T-helper 2 cell treated with Interferon-gamma antibody and Interleukin-4, amounts not matched to agents 5 μg/mL and 100 μg/mL, for 36 hours (primary cell): ENCODE measurements at regions not wholly inside any gene's neighbourhood (a gene's known extent, or its start where the extent isn't known, plus 50 kb on each side); places are given as distances from the start of the nearest gene placed in this dataset.
"Not testable (repeated sequence)": the region's sequence is repeated elsewhere in the genome, so short reads cannot be mapped to it uniquely, and the experiment has no call there.

Experiments used
- DNase-seq: peaks from one replicate; pipeline ENCODE4 v3.0.0; 2021; ENCODE audit warnings: low spot score
- H3K27ac Mint-ChIP-seq: one replicate; pipeline ENCODE4 v1.8.0; 2021; ENCODE audit warnings: mild to moderate bottlenecking, mixed read lengths
- H3K27me3 Mint-ChIP-seq: one replicate; pipeline ENCODE4 v1.8.0; 2021; ENCODE audit warnings: low read depth, mixed read lengths
- H3K36me3 Mint-ChIP-seq: one replicate; pipeline ENCODE4 v1.8.0; 2021; ENCODE audit warnings: low read depth, mixed read lengths
- H3K4me1 Mint-ChIP-seq: one replicate; pipeline ENCODE4 v1.8.0; 2021; ENCODE audit warnings: low read depth, mixed read lengths
- H3K4me3 Mint-ChIP-seq: one replicate; pipeline ENCODE4 v1.8.0; 2022; ENCODE audit warnings: mild to moderate bottlenecking, moderate library complexity, mixed read lengths
- H3K9me3 Mint-ChIP-seq: one replicate; pipeline ENCODE4 v1.8.0; 2021; ENCODE audit warnings: mixed read lengths

DNA sequence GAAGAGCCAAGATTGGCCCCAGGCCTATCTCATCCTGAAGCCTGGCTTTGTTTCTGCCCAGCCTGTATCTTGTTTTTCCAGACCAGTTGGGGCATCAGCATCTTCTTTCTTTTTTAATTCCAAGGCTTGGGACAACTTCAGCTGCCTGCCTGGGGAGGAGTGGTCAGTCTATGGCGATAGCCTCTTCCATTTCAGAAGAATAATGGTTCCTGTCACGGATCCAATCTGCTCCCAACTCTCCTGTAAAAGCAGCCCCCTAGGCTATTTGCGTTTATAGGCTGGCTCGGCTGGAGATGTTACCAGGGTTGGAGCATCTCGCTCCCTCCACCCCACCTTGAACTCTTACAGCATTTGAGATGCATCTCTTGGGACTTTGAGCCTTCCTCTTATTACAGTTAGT is 145.2 kb upstream of the CADM1 start:
- Mint-ChIP-seq H3K27ac (no peak overlapping the region), H3K27me3 (no peaks in the 10 kb centered on the region), H3K4me3 (no peak overlapping the region), H3K4me1 (no peaks in the 10 kb centered on the region), H3K36me3 (no peaks in the 10 kb centered on the region), H3K9me3 (no peaks in the 10 kb centered on the region)
- DNase-seq, result no peak

DNA sequence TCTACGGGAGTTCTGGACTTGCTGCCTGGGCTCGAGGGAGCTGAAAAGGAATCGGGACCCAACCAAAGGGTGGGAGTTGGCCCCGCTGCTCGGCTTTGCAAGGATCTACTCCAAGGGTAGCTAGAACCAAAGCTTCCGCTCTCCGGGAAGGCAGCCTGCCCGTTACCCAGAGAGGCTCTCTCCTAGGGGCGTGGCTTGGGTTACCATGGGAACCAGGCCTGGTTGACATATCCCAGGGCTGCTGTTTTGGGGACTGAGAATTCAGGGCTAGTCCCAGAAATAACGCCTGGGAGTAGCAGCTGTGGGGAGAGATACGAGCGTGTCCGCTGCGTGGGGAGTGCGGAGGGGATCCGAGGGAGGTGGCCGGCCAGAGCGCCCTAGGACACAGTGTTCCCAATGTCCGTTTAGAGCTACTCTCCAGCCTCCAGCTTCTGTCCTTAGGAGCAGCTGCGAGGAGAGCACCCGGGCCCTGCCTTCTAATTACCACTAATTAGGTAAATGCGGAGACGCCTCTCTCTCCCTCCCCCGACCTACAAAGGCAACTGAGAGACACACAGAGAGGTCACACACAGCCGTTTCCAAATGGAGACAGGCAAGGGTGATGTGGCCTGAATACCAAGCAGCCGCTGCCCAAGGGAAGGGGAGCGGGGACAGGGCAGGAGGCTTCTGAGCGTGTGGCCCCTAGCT is 141.6 kb upstream of the CADM1 start:
- no peak overlapping the region for H3K27ac Mint-ChIP-seq
- no peaks in the 10 kb centered on the region for H3K36me3 Mint-ChIP-seq
- no peaks in the 10 kb centered on the region for H3K9me3 Mint-ChIP-seq
- no peaks in the 10 kb centered on the region for H3K4me1 Mint-ChIP-seq
- no peak overlapping the region for H3K4me3 Mint-ChIP-seq
- no peak for DNase-seq
- peaks cover 5% of the 10 kb centered on the region for H3K27me3 Mint-ChIP-seq

- no peak overlapping the region for H3K4me3 Mint-ChIP-seq
These were observed 140.6 kb upstream of the CADM1 start for GRCh38 chr11:115644856-115645255.

DNA sequence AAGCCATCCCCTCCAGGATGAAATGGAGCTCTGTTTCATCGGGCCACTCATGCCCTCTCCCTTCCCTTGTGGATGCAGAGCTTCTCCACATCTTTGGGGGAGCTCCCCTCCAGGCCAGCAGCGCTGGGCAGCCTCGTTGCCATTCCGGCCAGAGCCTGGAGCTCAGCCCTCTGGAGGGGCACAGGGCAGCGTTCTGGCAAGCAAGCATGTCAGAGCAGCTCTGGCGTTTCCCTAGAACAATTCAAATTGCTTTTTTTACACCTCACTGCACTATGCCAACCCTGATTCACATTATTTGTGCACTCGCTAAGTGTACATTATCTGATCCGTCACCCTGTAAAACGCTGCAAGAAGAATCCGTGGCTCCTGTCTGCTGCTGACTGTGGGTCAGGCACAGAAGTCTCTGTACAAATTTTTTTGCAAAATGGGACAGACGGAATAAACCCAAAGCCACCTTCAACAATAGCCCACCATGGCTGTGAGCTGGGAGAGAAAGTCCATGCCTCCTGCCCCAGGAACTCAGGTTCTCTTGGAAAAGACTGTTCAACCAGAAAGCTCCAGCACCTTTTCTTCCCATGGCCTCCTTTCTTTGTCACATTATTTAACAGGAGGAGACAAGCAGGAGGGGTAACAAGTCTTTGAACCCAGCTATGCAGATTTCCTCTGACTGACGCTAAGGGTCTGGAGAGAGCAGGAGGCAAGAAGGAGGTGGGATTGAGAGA is 139.5 kb upstream of the CADM1 start:
- peaks cover 9% of the 10 kb centered on the region for H3K27me3 Mint-ChIP-seq
- H3K4me1 Mint-ChIP-seq, result no peaks in the 10 kb centered on the region
- no peak overlapping the region for H3K4me3 Mint-ChIP-seq
- no peak for DNase-seq
- H3K36me3 Mint-ChIP-seq, result no peaks in the 10 kb centered on the region
- H3K9me3 Mint-ChIP-seq, result no peaks in the 10 kb centered on the region
- no peak overlapping the region for H3K27ac Mint-ChIP-seq

More at GRCh38 chr11:115644856-115645255, 140.6 kb upstream of the CADM1 start:
- no peak for DNase-seq
- no peak overlapping the region for H3K27ac Mint-ChIP-seq
- peaks cover 5% of the 10 kb centered on the region for H3K27me3 Mint-ChIP-seq
- no peaks in the 10 kb centered on the region for H3K36me3 Mint-ChIP-seq
- H3K9me3 Mint-ChIP-seq, result no peaks in the 10 kb centered on the region
- no peaks in the 10 kb centered on the region for H3K4me1 Mint-ChIP-seq

- no peaks in the 10 kb centered on the region for H3K36me3 Mint-ChIP-seq
- no peaks in the 10 kb centered on the region for H3K9me3 Mint-ChIP-seq
- H3K27ac Mint-ChIP-seq, result no peak overlapping the region
- H3K27me3 Mint-ChIP-seq, result peaks cover 9% of the 10 kb centered on the region
- no peaks in the 10 kb centered on the region for H3K4me1 Mint-ChIP-seq
- no peak overlapping the region for H3K4me3 Mint-ChIP-seq
- no peak for DNase-seq
These were observed 138.4 kb upstream of the CADM1 start for GRCh38 chr11:115642660-115643059.

- Mint-ChIP-seq H3K27me3 (peaks cover 7% of the 10 kb centered on the region), H3K4me3 (no peak overlapping the region), H3K36me3 (no peaks in the 10 kb centered on the region), H3K4me1 (no peaks in the 10 kb centered on the region), H3K9me3 (no peaks in the 10 kb centered on the region), H3K27ac (no peak overlapping the region)
- DNase-seq, result no peak
These were observed 133.5 kb upstream of the CADM1 start for GRCh38 chr11:115637599-115638241.

DNA sequence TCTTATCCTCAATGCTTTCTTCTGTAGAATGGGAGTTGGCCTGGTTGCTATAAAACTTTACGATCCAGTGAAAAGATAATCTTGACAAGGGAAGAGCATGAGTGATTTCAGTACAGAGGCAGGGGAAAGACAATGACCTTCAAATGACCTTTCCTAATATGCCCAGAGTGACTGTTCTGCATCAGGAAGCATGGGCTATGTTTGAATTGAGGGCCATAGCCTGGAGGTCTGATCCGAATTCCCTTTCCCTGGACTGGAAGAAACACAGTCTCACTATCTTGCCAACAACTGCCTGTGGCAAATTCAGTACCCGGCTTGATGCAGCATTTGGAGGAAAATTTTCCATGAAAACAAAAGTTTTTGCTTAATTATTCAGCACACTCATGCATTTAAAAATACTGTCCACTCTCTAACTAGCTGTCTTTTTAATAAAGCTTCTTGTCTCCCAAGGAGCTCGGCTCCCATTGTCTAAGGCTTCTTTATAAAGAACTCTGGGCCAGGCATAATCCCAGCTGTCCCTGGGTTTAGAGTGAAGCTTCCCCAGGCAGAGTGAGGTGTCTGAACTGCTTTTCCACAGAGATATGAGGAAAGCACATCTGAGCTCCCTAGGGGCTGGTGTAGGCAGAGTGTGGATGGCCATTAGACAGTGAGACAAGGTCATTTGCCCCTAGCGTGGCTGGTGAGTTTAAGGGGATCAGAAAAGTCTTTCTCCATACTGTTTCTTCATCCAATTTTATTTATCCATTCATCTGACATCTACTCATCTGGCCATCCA is 132.7 kb upstream of the CADM1 start:
- Mint-ChIP-seq H3K27me3 (peaks cover 5% of the 10 kb centered on the region), H3K27ac (no peak overlapping the region)

GRCh38 chr11:115633977-115634376 is 129.8 kb upstream of the CADM1 start:
- not testable (repeated sequence) for H3K4me1 Mint-ChIP-seq, H3K36me3 Mint-ChIP-seq, DNase-seq, H3K4me3 Mint-ChIP-seq, H3K27me3 Mint-ChIP-seq, H3K27ac Mint-ChIP-seq, H3K9me3 Mint-ChIP-seq

More for the DNA sequence above, 132.7 kb upstream of the CADM1 start:
- DNase-seq, result no peak
- Mint-ChIP-seq H3K9me3 (no peaks in the 10 kb centered on the region), H3K4me1 (no peaks in the 10 kb centered on the region), H3K36me3 (no peaks in the 10 kb centered on the region), H3K4me3 (no peak overlapping the region)

GRCh38 chr11:115632061-115632460 is 127.8 kb upstream of the CADM1 start:
- H3K4me1 Mint-ChIP-seq, result no peaks in the 10 kb centered on the region
- no peak overlapping the region for H3K27ac Mint-ChIP-seq
- H3K4me3 Mint-ChIP-seq, result no peak overlapping the region
- peaks cover 2% of the 10 kb centered on the region for H3K27me3 Mint-ChIP-seq
- DNase-seq, result no peak
- H3K9me3 Mint-ChIP-seq, result no peaks in the 10 kb centered on the region
- no peaks in the 10 kb centered on the region for H3K36me3 Mint-ChIP-seq

DNA sequence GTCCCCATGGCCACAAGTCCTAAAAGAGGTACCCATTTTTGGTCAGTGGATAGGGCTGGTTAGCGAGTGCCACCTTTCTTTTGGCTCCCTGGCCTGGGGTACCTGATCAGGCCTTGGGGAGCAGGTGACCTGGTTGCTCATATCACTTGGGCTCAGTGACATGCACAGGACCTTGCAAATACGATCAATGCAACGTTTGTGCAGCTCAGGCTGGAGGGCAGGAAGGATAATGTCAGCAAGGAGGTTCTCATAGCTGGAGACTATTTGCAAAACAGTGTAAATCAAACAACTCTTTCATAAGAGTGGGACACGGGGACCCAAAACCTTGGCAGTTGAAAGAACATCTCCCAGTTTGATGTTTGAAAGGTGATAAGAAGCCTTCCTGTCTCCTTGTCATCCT is 127.4 kb upstream of the CADM1 start:
- Mint-ChIP-seq H3K4me1 (no peaks in the 10 kb centered on the region), H3K4me3 (no peak overlapping the region), H3K27ac (no peak overlapping the region), H3K36me3 (no peaks in the 10 kb centered on the region), H3K27me3 (peaks cover under 1% of the 10 kb centered on the region), H3K9me3 (no peaks in the 10 kb centered on the region)
- no peak for DNase-seq

GRCh38 chr11:115630214-115630613 is 126.0 kb upstream of the CADM1 start:
- Mint-ChIP-seq H3K27me3 (no peaks in the 10 kb centered on the region), H3K27ac (no peak overlapping the region), H3K4me1 (no peaks in the 10 kb centered on the region), H3K4me3 (no peak overlapping the region), H3K9me3 (no peaks in the 10 kb centered on the region), H3K36me3 (no peaks in the 10 kb centered on the region)
- no peak for DNase-seq

GRCh38 chr11:115629456-115630015 is 125.3 kb upstream of the CADM1 start:
- no peaks in the 10 kb centered on the region for H3K36me3 Mint-ChIP-seq
- no peaks in the 10 kb centered on the region for H3K9me3 Mint-ChIP-seq
- no peak for DNase-seq
- no peak overlapping the region for H3K4me3 Mint-ChIP-seq
- no peak overlapping the region for H3K27ac Mint-ChIP-seq
- H3K27me3 Mint-ChIP-seq, result no peaks in the 10 kb centered on the region
- H3K4me1 Mint-ChIP-seq, result no peaks in the 10 kb centered on the region

- Mint-ChIP-seq H3K4me1 (no peaks in the 10 kb centered on the region), H3K27me3 (no peaks in the 10 kb centered on the region), H3K9me3 (no peaks in the 10 kb centered on the region), H3K4me3 (no peak overlapping the region), H3K27ac (no peak overlapping the region), H3K36me3 (no peaks in the 10 kb centered on the region)
- DNase-seq, result no peak
These were observed 123.6 kb upstream of the CADM1 start for GRCh38 chr11:115627666-115628460.
